K562 (cell line): ENCODE measurements at regions not wholly inside any gene's neighbourhood (a gene's known extent, or its start where the extent isn't known, plus 50 kb on each side); places are given as distances from the start of the nearest gene placed in this dataset.

ENCODE experiments used
- ATAC-seq: fragments of 200-7000 bp; cut with Tn5 transposase; 3 replicates; pipeline ENCODE4 v1.9.1; 2020; ENCODE audit warnings: moderate library complexity
- BruUV-seq: library from RNA; stranded (reverse); fragments of 400-500 nt; replicated peaks from 2 replicates; lab custom pipeline; 2021; lab: Mats Ljungman, UMichigan
- CTCF ChIA-PET: fragments of 300-600 bp; formaldehyde crosslinking; extraction: SDS; loops from one replicate; lab custom pipeline; 2021; ENCODE audit warnings: low intra/inter-chr PET ratio; lab: Yijun Ruan, JAX
- POLR2A ChIA-PET: fragments of 300-600, 350-650 bp; sonication (Branson Sonifier 250); formaldehyde crosslinking; extraction: SDS; loops from one replicate; lab custom pipeline; 2021; ENCODE audit warnings: antibody characterized with exemption, inconsistent platforms; lab: Yijun Ruan, JAX
- DNase-seq, 4 experiments: peaks; one replicate each; pipeline versions ENCODE4 v3.0.0 to v3.0.0-alpha.2; 2011 to 2018; ENCODE audit warnings: low spot score in 3 of 4, mixed read lengths in 3 of 4; ENCODE audit errors: extremely low read depth in 1 of 4
- FAIRE-seq: peaks from 2 replicates; lab custom pipeline; 2011; peaks lifted over from hg19 to GRCh38; lab: Jason Lieb, UNC
- H2AFZ ChIP-seq: 2 replicates; pipeline ENCODE4 v1.6.0; 2011; ENCODE audit warnings: low read depth, low read length, control low read depth, inconsistent platforms
- H3K27ac ChIP-seq: fragments of 200-600 bp; 3 replicates; pipeline ENCODE4 v1.8.0; 2011; ENCODE audit warnings: low read depth, mild to moderate bottlenecking, control low read depth, inconsistent platforms, low read length, moderate library complexity, mixed read lengths; ENCODE audit errors: extremely low read depth
- H3K27me3 ChIP-seq, 2 experiments: fragments of 300-600 bp in 1 of 2; 2 replicates in 1 of 2; 3 replicates in 1 of 2; pipeline versions ENCODE4 v1.6.0 to v1.8.0; 2011; ENCODE audit warnings: inconsistent platforms in 2 of 2, low read length in 2 of 2, mild to moderate bottlenecking in 1 of 2, mixed read lengths in 1 of 2, moderate library complexity in 1 of 2; ENCODE audit not compliant: control insufficient read depth in 2 of 2, insufficient read depth in 2 of 2
- H3K36me3 ChIP-seq: fragments of 300-600 bp; 3 replicates; pipeline ENCODE4 v1.8.0; 2011; ENCODE audit warnings: mild to moderate bottlenecking, low read length, inconsistent platforms; ENCODE audit not compliant: control insufficient read depth, insufficient read depth
- H3K4me1 ChIP-seq, 2 experiments: fragments of 200-600 bp in 1 of 2; replicated peaks in 1 of 2; 2 replicates in 1 of 2; 3 replicates in 1 of 2; pipeline versions ENCODE4 v1.5.1 to v1.8.0; 2011; ENCODE audit warnings: inconsistent platforms in 2 of 2, low read length in 2 of 2, mild to moderate bottlenecking in 1 of 2, mixed read lengths in 1 of 2, moderate library complexity in 1 of 2; ENCODE audit not compliant: control insufficient read depth in 2 of 2, insufficient read depth in 2 of 2
- H3K4me2 ChIP-seq: 2 replicates; pipeline ENCODE4 v1.6.1; 2011; ENCODE audit warnings: low read length, control low read depth, inconsistent platforms, mixed read lengths; ENCODE audit not compliant: insufficient read depth
- H3K4me3 ChIP-seq: fragments of 200-600 bp; sonication (generic), shearing (Covaris generic); 2 replicates; pipeline ENCODE4 v1.5.1; 2016; ENCODE audit warnings: control low read depth, inconsistent platforms
- H3K79me2 ChIP-seq: fragments of 200-600 bp; 3 replicates; pipeline ENCODE4 v1.8.0; 2011; ENCODE audit warnings: low read length, inconsistent platforms; ENCODE audit not compliant: control insufficient read depth, insufficient read depth
- H3K9ac ChIP-seq, 2 experiments: 2 replicates each; pipeline versions ENCODE4 v1.6.0 to v1.6.1; 2011; ENCODE audit warnings: low read depth in 2 of 2, low read length in 2 of 2, control low read depth in 1 of 2, inconsistent platforms in 1 of 2, mild to moderate bottlenecking in 1 of 2, mixed read lengths in 1 of 2; ENCODE audit not compliant: insufficient read depth in 1 of 2
- H3K9me1 ChIP-seq: one replicate; pipeline ENCODE4 v1.6.0; 2011; ENCODE audit warnings: inconsistent platforms, mild to moderate bottlenecking, low read length, moderate library complexity; ENCODE audit not compliant: control insufficient read depth, insufficient read depth
- H3K9me3 ChIP-seq: replicated peaks from 2 replicates; pipeline ENCODE4 v1.5.1; 2011; ENCODE audit warnings: low read depth, low read length, inconsistent platforms; ENCODE audit not compliant: control insufficient read depth, insufficient read depth
- H4K20me1 ChIP-seq: replicated peaks from 2 replicates; pipeline ENCODE4 v1.6.1; 2011; ENCODE audit warnings: low read length, inconsistent platforms, mixed read lengths; ENCODE audit not compliant: control insufficient read depth, insufficient read depth
- CC2D1A ChIP-seq: fragments of 450-650 bp; IDR thresholded peaks from 2 replicates; pipeline ENCODE4 v1.6.1; 2017; ENCODE audit warnings: mild to moderate bottlenecking
- COPS2 ChIP-seq: fragments of 450-650 bp; conservative IDR thresholded peaks from 2 replicates; pipeline ENCODE4 v1.6.1; 2016; ENCODE audit warnings: mild to moderate bottlenecking, moderate library complexity
- ETV6 ChIP-seq, 3 experiments: fragments of 150-350 bp in 1 of 3; sonication (generic) in 1 of 3; formaldehyde crosslinking in 1 of 3; IDR thresholded peaks; 2 replicates each; pipeline versions ENCODE4 v1.6.1 to v1.8.0; 2014 to 2022; ENCODE audit warnings: borderline replicate concordance in 2 of 3, low read depth in 2 of 3, antibody characterized with exemption in 1 of 3, low read length in 1 of 3, mild to moderate bottlenecking in 1 of 3, missing genetic modification reagents in 1 of 3
- KAT7 ChIP-seq: sonication (generic); formaldehyde crosslinking; IDR thresholded peaks from 2 replicates; pipeline ENCODE4 v1.8.0; 2022; ENCODE audit warnings: missing genetic modification reagents, mild to moderate bottlenecking, borderline replicate concordance
- KDM1A ChIP-seq, 2 experiments: fragments of 450-650 bp; IDR thresholded peaks; 2 replicates each; pipeline ENCODE4 v1.6.1; 2016; ENCODE audit warnings: mild to moderate bottlenecking in 2 of 2
- MITF ChIP-seq: IDR thresholded peaks from 2 replicates; pipeline ENCODE4 v1.6.1; 2014; ENCODE audit warnings: antibody characterized with exemption
- NFIC ChIP-seq: fragments of 450-650 bp; IDR thresholded peaks from 2 replicates; pipeline ENCODE4 v1.6.1; 2017; ENCODE audit warnings: mild to moderate bottlenecking, inconsistent platforms
- PCBP2 ChIP-seq: fragments of 200-400 bp; formaldehyde crosslinking; IDR thresholded peaks from 2 replicates; pipeline ENCODE4 v1.6.1; 2018; ENCODE audit warnings: low read length, low read depth, mild to moderate bottlenecking, moderate library complexity; ENCODE audit not compliant: poor library complexity, severe bottlenecking
- RFX7 ChIP-seq: fragments of 250-450 bp; sonication (Bioruptor Pico); IDR thresholded peaks from 2 replicates; pipeline ENCODE4 v1.5.1; 2021; ENCODE audit warnings: mild to moderate bottlenecking
- SIN3B ChIP-seq: fragments of 450-650 bp; IDR thresholded peaks from 2 replicates; pipeline ENCODE4 v1.6.1; 2017; ENCODE audit warnings: low read depth, mild to moderate bottlenecking, moderate library complexity
- ZC3H11A ChIP-seq: IDR thresholded peaks from 2 replicates; pipeline ENCODE4 v1.6.1; 2012; ENCODE audit warnings: low read depth, low read length, improper control_type of control experiment
- ZFP36 ChIP-seq: fragments of 150-350 bp; IDR thresholded peaks from 2 replicates; pipeline ENCODE4 v1.6.1; 2018; ENCODE audit warnings: low read length, low read depth; ENCODE audit not compliant: partially characterized antibody
- ZNF175 ChIP-seq: fragments of 200-800 bp; sonication (Bioruptor generic); IDR thresholded peaks from 2 replicates; pipeline ENCODE4 v1.6.1; 2016; ENCODE audit warnings: low read depth, mild to moderate bottlenecking, missing genetic modification characterization, missing compliant biosample characterization
- ZNF766 ChIP-seq: fragments of 200-800 bp; sonication (Bioruptor generic); conservative IDR thresholded peaks from 2 replicates; pipeline ENCODE4 v1.6.1; 2016; ENCODE audit warnings: missing genetic modification characterization, missing compliant biosample characterization
- ZNF780A ChIP-seq: fragments of 250-450 bp; sonication (Bioruptor Pico); IDR thresholded peaks from 2 replicates; pipeline ENCODE4 v1.5.0; 2021; ENCODE audit warnings: mild to moderate bottlenecking
- WGBS: fragments of 100-300 bp; shearing (Covaris generic); methylation state at CpG from one replicate; pipeline ENCODE4 v1.1.6; 2016; ENCODE audit warnings: low coverage, mixed read lengths; ENCODE audit not compliant: insufficient coverage; ENCODE audit errors: missing lambda C conversion rate; 5-methylcytosine and 5-hydroxymethylcytosine counted together
- in situ Hi-C: fragments of 300-500 bp; cut with MboI; formaldehyde crosslinking; loops from 4 replicates; pipeline ENCODE4 v1.15.0; 2018; ENCODE audit warnings: inconsistent platforms, mixed read lengths
- intact Hi-C: fragments of 100-400 bp; cut with micrococcal nuclease; formaldehyde crosslinking; loops from 2 replicates; pipeline ENCODE4 v1.14.2; 2022

GRCh38 chr2:12087175-12087574 is 340.7 kb downstream of the LPIN1 start (continued):
- no peak for TF ChIP-seq CC2D1A
- TF ChIP-seq KDM1A (IDR thresholded peaks at IDR 0.05): no peak
- no peak for TF ChIP-seq COPS2
- no peak for TF ChIP-seq SIN3B
- TF ChIP-seq NFIC: no peak
- no peak for TF ChIP-seq KAT7 (CRISPR knock-in tag)
- TF ChIP-seq ZNF175 (CRISPR knock-in tag): no peak
- no peak for TF ChIP-seq ETV6 (IDR thresholded peaks at IDR 0.05; ENCODE audit: borderline replicate concordance in 1 of 2, low read depth in 2 of 2, low read length in 1 of 2)
- TF ChIP-seq ETV6 (CRISPR knock-in tag; IDR thresholded peaks at IDR 0.05; ENCODE audit: borderline replicate concordance): no peak

GRCh38 chr2:12087671-12088380 is 341.4 kb downstream of the LPIN1 start:
- Histone ChIP-seq H3K9ac (no peak overlapping the region), H2AFZ (no peak overlapping the region), H3K27me3 (no peaks in the 10 kb centered on the region), H3K79me2 (no peaks in the 10 kb centered on the region), H3K36me3 (no peaks in the 10 kb centered on the region), H3K9me3 (no peaks in the 10 kb centered on the region), H3K4me2 (no peak overlapping the region), H3K4me3 (no peak overlapping the region), H3K4me1 (peaks cover 3 to 6% of the 10 kb centered on the region in 2 experiments; a peak in 3 of 5 replicates), H3K27ac (no peak overlapping the region), H4K20me1 (no peaks in the 10 kb centered on the region), H3K9me1 (no peaks in the 10 kb centered on the region)
- ChIA-PET CTCF (no interaction called here), POLR2A (interaction anchor here (0.6 kb wide), 1 partner anchor 1765 kb away, joined by 3 read pairs; no protein-coding TSS in a partner anchor)
- no peak for ATAC-seq
- no TSS peak for BruUV-seq
- WGBS: 75% methylated on average over 1 of the region's 1 CpG
- FAIRE-seq: no peak
- TF ChIP-seq MITF (no peak), RFX7 (CRISPR knock-in tag) (no peak), ZFP36 (no peak), ZNF780A (CRISPR knock-in tag) (no peak), PCBP2 (no peak), ZNF766 (peak; percentile 81), ZC3H11A (no peak)
- in situ Hi-C loops (no loop called here), intact Hi-C loops (no loop called here)
- no peak for DNase-seq
